ENCODE measurements at regions not wholly inside any gene's neighbourhood (a gene's known extent, or its start where the extent isn't known, plus 50 kb on each side); places are given as distances from the start of the nearest gene placed in this dataset.

- TF ChIP-seq CTCF (IDR thresholded peaks at IDR 0.05) (no peak), ZFX (IDR thresholded peaks at IDR 0.05; ENCODE audit: borderline replicate concordance) (no peak)
Measured at GRCh38 chr5:145433077-145433476, 402.1 kb downstream of the PRELID2 start.

Data from 22Rv1 (cell line).